ENCODE measurements at regions not wholly inside any gene's neighbourhood (a gene's known extent, or its start where the extent isn't known, plus 50 kb on each side); places are given as distances from the start of the nearest gene placed in this dataset.
"Not testable (repeated sequence)": the region's sequence is repeated elsewhere in the genome, so short reads cannot be mapped to it uniquely, and the experiment has no call there.

DNA sequence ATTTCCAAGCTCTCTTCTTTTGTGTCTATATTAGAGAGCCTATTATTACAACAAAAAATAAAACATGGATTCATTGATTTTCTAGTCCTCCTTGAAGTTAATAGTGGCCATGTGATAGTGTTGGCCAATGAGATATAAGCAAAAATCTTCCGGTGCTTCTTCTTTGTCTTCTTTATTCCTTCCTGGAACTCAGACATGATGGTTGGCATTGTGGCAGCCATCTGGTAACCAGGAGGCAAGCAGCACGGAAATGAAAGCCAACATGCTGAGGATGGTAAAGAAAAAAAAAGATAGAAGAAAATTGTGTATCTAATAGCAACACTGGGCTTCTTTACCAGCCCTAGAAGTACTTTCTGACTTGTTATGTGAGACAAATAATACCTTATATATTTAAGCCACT lies 50.8 kb upstream of the SEL1L start:
- DNase-seq: no peak

DNA sequence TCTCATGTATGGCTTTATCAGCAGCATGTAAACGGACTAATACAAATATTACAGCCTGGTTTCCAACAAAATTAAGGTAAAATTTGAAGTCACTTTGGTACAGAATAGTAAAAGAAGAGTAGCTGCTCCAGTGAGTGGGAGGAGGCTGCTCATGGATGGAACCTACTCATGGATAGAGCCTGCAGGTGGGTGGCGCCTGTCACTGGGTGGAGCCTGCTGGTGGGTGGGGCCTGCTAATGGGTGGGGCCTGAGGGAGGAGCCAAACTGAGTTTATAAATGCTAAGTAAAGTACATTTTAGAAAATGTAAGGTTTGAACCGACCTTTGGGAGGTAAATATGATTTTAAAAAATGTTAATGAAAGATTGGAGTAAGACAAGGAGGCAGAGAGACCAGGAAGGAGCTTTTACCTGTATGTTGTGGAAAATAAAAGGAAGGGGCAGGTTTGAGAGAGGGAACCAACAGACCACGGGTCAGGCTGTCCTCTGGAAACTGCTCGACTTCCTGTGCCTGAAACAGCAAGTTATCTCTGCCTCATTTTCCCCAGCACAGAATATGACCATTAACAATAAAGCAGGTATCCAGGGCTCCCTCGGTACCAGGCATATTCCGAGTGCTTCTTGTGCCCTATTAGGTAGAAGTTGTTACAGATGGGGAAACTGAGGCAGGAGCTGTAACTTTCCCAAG lies 55.9 kb upstream of the SEL1L start:
- no peak for DNase-seq

DNA sequence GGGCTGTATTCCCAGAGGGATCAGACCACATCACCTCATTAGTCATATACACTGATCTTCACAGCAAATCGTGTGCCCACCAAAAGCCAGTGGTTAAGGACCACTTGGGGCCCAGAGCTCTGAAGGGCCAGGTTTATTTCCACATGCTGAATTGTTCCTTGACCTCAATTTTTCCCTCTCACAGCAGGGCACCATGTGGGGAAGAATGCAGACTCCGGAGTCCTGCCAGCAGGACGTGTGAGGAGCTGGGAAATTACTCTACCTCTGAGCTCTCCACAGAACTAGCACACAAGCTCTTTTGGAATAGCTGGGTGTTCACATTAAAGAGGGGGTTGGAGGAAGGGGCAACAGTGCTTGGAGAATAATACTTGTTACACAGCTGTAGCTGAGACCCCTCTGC lies 57.6 kb upstream of the SEL1L start:
- DNase-seq: no peak

DNA sequence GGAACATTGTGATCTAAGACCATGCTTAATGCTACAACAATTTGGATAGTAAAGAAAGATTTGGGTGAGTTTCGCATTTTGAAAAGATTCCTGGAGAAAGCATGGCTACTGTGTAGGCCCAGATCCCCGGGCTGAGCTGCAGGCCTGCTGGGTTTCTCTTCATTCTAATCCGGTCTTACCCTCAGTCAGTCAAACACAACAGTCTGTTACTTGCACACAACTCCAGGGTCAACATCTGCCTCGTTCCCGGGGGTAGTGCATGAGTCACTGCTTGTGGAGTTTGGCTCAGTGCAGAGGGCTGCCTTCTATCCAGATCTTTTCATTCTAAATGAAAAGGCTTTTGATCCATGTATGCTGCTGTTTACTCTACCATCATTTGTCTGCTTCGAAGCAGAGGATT lies 60.4 kb upstream of the SEL1L start:
- DNase-seq: peak; percentile 1

DNA sequence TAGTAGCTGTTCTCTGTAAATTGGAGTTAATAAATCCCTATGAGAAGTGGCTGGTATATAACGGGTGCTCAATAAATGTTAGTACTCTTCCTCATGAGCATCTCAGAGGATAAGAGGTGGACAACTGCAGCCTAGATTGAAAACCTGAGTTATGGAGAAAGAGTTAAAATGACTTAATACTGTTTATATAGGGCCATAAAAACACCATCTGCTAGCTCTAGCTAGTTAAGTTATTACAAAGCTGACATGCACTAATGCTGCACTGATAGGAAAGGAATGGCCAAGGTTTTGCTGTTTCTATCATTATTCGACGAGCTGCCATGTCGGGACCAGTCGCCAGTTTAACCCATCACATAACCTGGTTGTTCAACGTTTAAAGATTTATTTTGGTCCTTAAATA lies 72.0 kb upstream of the SEL1L start:
- peak; percentile 3 for DNase-seq

DNA sequence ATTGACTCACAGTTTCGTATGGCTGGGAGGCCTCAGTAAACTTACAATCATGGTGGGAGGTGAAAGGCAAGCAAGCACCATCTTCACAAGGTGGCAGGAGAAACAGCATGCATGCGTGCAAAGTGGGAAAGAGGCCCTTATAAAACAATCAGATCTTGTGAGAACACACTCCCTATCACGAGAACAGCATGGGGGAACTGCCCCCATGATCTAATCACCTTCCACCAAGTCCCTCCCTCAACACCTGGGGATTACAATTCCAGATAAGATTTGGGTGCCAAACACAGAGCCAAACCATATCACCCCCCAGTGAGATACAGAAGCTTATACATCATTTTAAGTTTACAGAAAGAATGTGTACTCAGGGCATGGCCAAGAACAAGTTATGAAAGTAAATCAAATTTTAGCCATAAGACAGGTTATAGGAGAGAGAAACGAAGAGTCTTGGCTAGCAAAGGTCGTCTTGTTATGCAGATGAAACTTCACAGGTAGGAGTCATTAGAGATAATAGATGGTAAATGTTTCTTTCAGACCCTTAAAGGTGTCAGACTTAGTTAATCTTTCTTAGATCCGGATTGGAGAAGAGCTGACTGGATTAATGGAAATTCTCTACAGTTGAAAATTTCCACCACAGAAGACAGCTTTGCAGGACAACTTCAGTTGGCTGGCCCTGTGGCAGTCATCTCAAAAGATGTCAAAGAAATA lies 79.8 kb upstream of the SEL1L start:
- DNase-seq: no peak

DNA sequence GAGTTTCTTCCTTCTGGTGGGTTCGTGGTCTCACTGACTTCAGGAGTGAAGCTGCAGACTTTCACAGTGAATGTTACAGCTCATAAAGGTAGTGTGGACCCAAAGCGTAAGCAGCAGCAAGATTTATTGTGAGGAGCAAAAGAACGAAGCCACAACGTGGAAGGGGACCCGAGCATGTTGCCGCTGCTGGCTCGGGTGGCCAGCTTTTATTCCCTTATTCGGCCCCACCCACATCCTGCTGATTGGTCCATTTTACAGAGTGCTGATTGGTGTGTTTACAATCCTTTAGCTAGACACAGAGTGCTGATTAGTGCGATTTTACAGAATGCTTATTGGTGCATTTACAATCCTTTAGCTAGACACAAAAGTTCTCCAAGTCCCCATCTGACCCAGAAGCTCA lies 80.6 kb upstream of the SEL1L start:
- not testable (repeated sequence) for DNase-seq

DNA sequence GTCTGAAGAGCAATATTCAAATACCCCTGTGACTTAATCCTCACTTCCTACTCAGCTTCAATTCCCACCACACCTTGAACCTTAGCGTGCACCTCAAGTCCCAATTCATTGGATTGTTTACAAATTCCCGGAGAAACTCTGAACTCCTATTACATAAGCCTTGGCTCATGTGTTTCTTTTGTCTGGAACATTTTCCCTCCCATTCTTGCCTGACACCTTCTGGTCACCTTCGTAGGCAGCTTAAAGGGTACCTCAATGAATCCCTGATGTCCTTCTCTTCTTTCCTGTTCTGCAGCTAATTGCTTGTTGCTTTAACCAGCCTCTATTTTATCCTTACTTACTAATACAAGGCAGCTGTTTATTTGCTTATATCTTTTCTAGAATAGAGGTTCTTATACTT lies 85.0 kb upstream of the SEL1L start:
- no peak for DNase-seq

DNA sequence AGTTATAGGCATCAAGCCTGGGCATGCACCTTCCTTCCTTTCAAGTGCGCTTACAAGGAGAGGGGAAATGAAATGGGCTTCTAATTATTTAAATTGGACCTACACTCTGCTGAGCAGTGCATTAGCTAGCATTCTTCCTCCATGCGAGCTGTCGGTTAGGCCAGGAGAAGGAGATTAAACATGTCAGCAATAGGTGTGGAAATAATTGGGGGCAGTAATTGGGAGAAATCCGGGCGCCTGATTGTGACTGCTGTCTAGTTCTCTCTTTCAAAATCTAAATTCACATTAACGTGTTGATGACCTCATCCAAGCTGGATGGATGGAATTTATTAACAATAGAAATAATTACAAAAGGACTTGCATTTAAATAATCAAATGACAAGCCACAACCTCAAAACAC lies 86.2 kb upstream of the SEL1L start:
- DNase-seq: no peak

DNA sequence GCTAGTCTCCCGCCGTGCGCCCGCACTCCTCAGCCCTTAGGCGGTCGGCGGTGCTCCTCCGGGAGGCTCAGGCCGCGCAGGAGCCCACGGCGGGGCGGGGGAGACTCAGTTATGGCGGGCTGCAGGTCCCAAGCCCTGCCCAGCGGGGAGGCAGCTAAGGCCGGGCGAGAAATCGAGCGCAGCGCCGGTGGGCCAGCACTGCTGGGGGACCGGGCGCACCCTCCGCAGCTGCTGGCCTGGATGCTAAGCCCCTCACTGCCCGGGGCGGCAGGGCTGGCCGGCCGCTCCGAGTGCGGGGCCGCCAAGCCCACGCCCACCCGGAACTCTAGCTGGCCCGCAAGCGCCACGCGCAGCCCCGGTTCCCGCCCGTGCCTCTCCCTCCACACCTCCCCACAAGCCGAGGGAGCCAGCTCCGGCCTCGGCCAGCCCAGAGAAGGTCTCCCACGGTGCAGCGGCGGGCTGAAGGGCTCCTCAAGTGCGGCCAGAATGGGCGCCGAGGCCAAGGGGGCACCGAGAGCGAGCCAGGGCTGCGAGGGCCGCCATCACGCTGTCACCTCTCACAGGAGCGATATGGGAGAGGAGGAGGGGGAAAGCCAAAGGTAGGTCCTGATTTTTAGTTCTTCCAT lies 90.2 kb upstream of the SEL1L start:
- DNase-seq: not testable (repeated sequence)

DNA sequence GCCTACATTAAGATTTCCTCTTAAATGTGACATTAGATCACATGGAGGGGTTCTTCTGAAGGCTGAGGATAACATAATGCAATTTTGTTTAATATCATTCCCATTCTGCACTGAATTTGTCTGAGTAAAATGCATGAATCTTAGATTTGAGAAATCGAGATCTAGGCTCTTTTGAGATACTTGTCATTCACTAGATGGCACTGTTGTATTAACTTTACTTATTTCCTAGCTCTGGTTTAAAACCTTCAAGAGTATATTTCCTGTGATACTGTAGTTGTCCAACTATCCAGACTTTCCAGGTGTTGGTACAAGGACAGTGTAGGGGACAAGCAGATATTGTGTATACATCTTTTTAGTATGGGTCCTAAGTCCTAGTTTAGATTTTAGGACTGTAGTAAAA lies 91.7 kb upstream of the SEL1L start:
- DNase-seq: peak; percentile 52

DNA sequence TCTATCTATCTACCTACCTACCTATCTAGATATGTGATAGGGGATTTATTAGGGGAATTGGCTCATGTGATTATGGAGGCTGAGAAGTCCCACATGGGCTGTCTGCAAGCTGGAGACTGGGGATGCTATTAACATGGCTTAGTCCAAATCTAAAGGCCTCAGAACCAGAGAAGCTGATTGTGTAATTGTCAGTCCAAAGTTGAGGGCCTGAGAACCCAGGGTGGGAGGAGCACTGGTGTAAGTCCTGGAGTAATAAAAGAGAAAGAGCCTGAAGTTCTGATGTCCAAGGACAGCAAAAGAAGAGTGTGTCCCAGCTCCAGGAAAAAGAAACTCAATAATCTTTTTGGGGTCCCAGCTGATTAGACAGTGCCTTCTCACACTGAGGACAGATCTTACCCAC lies 98.5 kb upstream of the SEL1L start:
- DNase-seq: no peak

DNA sequence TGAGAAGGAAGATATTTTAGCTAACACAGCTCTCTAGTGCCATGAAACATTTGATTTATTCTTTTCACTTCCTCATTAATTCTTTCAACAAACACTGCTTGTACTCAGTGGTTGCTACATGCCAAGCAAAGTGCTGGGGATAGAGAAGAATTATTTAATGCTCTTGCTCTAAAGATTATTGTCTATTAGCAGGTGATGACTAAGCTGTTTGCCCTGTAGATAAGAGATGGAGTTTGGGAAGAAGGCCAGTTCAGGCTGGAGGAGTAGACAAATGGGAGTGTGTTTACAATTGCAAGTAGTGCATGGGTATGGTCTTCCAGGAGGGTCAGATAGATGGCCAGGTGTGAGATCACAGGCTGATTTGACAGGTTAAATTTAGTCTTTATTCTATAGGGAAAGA lies 99.8 kb upstream of the SEL1L start:
- no peak for DNase-seq

DNA sequence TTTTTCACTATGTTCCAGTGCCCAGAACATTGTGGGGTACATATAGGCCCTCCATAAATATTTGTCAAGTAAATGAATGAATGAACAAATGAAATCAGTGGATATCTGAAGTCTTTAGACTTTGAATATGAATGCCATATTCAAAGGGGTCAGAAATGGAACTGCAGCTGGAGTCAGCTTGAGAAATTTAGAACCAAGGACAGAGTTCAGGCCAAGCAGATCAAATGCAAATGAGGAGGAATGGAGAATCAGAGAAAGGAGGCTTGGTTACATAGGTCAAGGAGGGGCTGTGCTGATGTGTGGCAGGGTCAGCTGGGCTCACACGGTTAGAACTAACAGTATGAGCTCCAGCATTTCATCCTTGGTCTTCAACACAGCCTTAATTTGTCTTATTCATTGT lies 104.0 kb upstream of the SEL1L start:
- no peak for DNase-seq

DNA sequence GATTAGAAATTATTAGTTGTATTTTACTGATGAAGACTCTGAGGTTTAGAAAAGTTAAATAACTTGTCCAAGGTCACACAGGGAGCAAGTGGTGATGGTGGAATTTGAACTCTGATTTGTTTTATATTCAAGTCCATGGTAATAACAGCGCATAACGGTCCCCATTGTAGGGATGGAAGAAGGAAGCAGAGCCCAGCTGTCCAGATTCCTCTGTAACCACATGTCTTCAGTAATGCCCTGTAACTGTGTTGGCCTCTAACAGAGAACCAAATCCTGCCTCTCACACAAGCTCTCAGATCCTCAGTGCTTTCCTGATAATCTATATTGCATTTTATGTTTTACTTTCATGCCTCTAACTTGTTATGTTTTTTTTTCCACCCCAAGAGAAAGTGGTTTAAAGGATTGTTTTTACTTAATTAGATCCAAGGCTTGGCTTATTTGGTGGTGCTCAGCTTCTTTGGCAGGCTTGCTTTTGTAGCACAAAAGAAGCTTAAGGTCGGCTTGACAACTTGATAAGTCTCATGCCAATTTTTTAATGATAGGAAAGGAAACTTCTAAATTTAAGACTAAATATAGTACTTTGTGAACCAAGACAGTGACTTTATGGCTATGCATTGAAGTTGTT lies 105.1 kb upstream of the SEL1L start:
- no peak for DNase-seq

DNA sequence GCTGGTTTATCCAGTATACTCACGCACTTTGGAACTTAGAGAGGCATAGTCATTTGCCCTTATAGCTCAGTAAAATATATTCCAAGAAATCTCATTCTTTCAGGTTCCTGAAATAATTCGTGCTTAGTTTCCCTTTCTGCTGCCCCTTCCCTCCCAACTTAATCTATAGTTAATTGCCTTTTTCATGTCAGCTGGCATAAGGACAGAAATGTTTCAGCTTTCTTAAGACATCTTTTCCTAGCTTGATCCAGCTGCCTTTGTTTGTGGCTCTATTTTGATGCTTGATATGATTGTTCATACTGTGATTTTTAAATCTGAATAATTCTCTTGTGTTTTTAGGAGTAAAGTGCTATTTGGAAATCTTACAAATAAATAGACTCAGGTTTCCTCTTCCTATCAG lies 120.0 kb upstream of the SEL1L start:
- DNase-seq: no peak

DNA sequence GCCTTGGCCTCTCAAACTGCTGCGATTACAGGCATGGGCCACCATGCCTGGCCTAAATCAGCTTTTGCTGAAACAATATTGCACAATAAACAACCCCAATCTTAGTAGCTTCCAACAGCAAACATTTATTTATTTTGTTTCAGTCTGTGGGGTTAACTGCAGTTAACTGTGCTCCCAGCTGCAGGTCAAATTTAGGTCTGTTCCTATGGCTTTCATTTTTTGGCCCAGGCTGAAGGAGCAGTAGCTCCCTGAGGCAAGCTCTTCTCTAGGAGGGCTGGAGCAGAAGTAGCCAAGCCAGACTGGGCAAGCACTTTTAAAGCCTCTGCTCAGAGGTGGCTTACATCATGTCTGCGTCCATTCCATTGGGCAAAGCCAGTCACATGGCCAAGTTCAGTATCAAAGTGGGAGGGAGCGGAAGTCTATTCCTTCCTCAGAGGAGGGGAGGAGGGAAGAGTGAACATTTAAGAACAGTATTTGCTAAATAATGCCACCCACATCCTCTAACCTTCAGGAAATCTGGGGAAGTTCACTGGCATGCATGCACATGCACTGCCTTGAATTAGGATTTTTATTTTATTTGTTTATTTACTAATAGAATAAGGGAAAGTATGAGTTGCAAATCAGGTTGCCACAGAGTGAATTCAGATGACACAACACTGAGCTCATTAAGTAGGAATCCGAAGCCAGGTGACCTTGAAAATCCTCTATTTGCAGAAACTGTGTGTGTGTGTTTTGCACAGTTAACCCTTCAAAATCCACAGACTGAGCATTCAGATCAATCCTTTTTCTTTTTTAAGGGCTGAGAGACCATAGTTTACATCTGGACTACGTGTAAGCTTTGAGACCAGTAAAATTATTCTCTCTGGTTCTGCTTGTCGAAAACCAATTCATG lies 122.0 kb upstream of the SEL1L start:
- DNase-seq: no peak

DNA sequence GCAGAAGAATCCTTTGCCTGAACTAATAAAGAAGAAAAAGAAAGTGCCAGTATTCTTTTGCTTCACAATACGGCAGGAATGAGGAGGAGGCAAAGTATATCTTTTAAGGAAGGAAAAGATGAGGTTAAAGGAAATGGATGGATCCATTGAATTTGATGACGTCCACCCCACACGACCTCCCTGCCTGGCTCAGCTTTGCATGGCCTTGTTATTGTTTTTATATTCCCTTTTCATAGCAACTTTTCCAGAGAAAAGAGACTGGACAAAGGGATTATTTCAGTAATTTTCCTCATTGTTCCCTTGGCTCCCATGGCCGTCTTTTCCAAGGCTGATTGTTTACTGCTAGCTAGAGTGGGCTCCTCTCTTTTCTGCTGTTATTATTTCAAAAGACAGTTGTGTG lies 123.2 kb upstream of the SEL1L start:
- DNase-seq: no peak

DNA sequence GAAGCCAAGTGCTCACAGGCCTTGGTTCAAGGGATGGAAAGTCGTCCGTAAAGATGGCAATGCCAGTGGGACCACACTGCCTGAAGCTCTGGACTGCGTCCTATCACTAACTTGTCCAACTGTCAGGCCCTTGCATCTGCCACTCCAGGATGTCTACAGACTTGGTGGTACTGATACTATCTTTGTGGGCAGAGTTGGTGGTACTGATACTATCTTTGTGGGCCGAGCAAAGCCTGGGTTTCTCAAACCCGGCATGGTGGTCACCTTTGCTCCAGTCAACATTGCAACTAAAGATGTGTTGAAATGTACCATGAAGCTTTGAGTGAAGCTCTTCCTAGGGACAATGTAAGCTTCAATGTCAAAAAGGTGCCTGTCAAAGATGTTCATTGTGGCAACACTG lies 128.4 kb upstream of the SEL1L start:
- no peak for DNase-seq

DNA sequence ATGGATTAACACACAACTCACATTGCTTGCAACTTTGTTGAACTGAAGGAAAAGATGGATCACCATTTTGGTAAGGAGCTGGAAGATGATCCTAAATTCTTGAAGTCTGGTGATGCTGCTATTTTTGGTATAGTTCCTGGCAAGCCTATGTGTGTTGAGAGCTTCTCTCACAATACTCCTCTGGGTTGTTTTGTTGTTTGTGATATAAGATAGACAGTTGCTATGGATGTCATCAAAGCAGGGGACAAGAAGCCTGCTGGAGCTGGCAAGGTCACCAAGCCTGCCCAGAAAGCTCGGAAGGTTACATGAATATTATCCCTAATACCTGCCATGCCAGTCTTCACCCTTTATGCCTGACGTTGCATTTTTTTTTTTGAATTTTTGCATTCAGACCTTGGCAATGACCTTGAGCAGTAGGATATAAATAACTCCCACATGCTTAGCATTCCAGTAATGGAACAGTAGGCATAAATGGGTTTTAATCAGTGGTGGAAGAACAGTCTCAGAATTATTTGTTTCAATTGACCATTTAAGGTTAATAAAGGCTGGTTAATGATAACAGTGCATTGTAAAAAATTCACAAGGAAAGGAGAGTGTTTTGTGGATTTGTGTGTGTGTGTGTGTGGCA lies 129.0 kb upstream of the SEL1L start:
- DNase-seq: no peak

DNA sequence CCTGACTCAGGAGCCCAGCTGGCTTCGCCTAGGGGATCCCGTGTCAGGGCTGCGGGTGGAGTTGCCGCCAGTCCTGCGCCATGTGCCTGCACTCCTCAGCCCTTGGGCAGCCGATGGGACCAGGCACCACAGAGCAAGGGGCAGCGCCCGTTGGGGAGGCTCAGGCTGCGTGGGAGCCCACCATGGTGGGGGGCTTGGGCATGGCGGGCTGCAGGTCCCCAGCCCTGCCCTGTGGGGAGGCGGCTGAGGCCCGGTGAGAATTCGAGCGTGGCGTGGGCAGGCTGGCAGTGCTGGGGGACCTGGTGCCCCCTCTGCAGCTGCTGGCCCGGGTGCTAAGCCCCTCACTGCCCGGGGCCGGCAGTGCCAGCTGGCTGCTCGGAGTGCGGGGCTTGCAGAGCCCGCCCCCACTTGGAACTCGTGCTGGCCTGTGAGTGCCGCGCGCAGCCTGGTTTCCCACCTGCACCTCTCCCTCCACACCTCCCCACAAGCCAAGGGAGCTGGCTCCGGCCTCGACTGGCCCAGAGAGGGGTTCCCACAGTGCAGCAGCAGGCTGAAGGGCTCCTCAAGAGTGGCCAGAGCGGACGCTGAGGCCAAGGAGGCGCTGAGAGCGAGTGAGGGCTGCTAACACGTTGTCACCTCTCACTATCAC lies 135.1 kb upstream of the SEL1L start:
- DNase-seq: no peak

Data from renal pelvis (tissue), 1 donor.